Lower leg skin (tissue), 4 donors: ENCODE measurements at regions not wholly inside any gene's neighbourhood (a gene's known extent, or its start where the extent isn't known, plus 50 kb on each side); places are given as distances from the start of the nearest gene placed in this dataset.

Source experiments
- DNase-seq, 2 donors: peaks; one replicate each; pipeline ENCODE4 v3.0.0-alpha.2; 2019; ENCODE audit warnings: low spot score in 2 of 2
- H3K4me3 ChIP-seq: fragments of 200-600 bp; sonication (generic); 2 replicates; pipeline ENCODE4 v1.5.1; 2017; ENCODE audit warnings: mild to moderate bottlenecking, low read depth; ENCODE audit not compliant: poor library complexity, severe bottlenecking
- CTCF ChIP-seq, 3 donors: fragments of 450-650 bp; IDR thresholded peaks; one replicate each; pipeline ENCODE4 v1.5.1; 2016; ENCODE audit warnings: antibody characterized with exemption in 3 of 3, mild to moderate bottlenecking in 3 of 3, moderate library complexity in 2 of 3
- POLR2A ChIP-seq, 2 donors: fragments of 450-650 bp; IDR thresholded peaks; one replicate each; pipeline ENCODE4 v1.6.1; 2016 to 2017; ENCODE audit warnings: antibody characterized with exemption in 2 of 2, mild to moderate bottlenecking in 1 of 2, moderate library complexity in 1 of 2
- WGBS, 2 donors: methylation state at CpG; one replicate each; pipeline ENCODE4 v1.1.5; 2018; 5-methylcytosine and 5-hydroxymethylcytosine counted together
- intact Hi-C: fragments of 100-400 bp; cut with DNase I; formaldehyde crosslinking; loops from one replicate; pipeline ENCODE4 v1.15.0; 2023; ENCODE audit warnings: low total_unique reads

DNA sequence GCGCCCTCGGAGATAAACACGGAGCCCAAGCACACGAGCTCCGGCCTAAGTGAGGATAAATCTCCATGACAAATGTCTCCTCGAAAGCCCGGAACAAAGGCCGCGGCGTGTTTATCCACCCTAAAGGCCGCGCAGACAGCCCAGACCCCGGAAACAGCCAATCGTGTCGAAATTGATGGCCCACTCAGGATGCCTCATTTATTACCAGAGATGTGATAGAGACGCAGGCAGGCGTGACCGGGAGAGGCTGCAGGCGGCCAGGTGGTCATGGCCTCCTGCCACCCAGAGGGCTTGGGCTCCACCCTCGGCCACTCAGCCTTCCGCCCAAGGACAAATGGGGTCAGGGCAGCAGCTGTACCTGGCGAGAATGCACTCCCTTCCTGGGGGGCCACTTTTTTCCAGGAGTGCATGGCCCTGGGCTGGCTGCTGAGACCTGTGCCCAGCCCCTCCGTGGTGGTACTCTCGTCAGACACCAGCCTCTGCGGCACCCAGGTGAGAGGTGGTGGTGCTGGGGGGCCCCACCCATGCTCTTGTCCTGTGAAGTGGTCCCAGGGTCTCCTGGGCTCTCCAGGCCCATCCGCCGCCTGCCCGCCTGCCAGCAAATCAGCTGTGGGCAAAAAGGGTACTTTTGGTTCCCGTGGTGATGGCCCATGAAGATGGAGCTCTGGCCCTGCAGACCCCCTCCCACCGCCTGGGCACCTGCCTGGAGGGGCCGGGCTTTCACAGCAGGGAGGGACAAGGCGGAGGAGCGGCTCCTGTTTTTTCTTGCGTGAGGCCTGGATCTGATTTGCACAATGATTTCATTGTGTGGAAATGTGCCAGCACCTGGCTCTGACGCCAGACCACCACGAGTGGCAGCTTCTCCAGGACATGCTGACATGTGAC, 211.5 kb upstream of the C14orf180 start:
- no peak for TF ChIP-seq POLR2A (IDR thresholded peaks at IDR 0.05)
- H3K4me3 ChIP-seq, result no peak overlapping the region
- 60 to 67% methylated on average over 30 to 35 of the region's 36 CpGs for WGBS, 2 donors
- intact Hi-C loops, result no loop called here
- DNase-seq, result no peak

GRCh38 chr14:104368751-104369100, 210.8 kb upstream of the C14orf180 start:
- no peak for TF ChIP-seq CTCF (IDR thresholded peaks at IDR 0.05)
- TF ChIP-seq POLR2A (IDR thresholded peaks at IDR 0.05), result no peak
- DNase-seq, result no peak
- intact Hi-C loops, result no loop called here
- H3K4me3 ChIP-seq, result no peak overlapping the region
- 40 to 83% methylated on average over 1 to 6 of the region's 9 CpGs for WGBS, 2 donors

DNA sequence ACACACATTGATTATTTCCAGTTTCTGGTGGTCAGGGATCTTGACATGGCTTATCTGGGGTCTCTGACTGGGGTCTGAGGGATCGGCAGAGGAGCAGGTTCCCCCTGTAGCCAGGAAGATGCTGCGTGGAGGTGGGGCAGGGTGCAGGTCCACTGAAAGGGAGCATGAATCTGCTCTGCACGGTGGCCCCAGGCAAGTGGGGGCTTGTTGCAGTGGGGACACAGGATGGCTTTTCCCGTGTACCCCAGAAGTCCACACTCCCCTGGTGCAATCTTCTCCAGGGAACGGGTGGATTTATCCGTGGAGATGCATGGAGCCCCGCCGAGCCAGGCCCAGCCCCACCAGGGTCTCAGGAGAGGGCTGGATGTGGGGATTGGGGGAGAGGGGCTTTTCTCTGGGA, 210.4 kb upstream of the C14orf180 start:
- 62 to 71% methylated on average over 7 to 8 of the region's 8 CpGs for WGBS, 2 donors
- DNase-seq, result no peak
- no peak overlapping the region for H3K4me3 ChIP-seq
- intact Hi-C loops, result no loop called here
- TF ChIP-seq CTCF (IDR thresholded peaks at IDR 0.05), result no peak
- no peak for TF ChIP-seq POLR2A (IDR thresholded peaks at IDR 0.05)

DNA sequence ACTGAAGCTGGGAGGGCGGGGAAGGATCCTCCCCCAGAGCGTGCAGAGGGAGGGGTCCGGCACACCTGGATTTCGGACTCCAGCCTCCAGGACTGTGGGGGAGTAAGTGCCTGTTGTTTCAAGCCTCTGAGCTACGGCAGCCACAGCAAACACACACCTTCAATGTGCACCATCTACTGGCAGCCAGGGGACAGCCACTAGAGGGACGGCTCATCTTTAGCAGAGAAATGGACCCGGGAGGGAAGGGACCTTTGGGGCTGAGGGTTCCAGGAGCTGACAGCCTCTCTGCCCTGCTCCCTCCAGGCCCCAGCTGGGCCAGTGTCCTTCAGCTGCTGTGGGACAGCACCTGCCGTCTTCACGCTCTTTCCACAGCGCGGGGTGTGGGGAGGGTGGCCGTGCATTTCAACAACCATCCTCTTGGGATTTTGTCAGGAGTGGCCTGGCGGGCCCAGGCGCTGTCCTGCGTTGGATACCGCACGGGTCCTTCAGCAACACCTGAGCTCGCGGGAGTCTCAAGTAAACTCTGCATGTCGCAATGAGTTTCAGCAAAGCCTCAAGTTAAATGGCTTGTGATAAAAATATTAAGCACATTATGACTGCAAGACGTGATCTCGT, 209.2 kb upstream of the C14orf180 start:
- 55 to 60% methylated on average over 21 to 22 of the region's 22 CpGs for WGBS, 2 donors
- intact Hi-C loops, result no loop called here
- DNase-seq, result no peak

GRCh38 chr14:104371031-104371430, 208.5 kb upstream of the C14orf180 start:
- intact Hi-C loops, result no loop called here
- H3K4me3 ChIP-seq, result no peak overlapping the region
- TF ChIP-seq CTCF (IDR thresholded peaks at IDR 0.05) (no peak), POLR2A (IDR thresholded peaks at IDR 0.05) (no peak)
- WGBS, 2 donors, result 82 to 85% methylated on average over 15 of the region's 15 CpGs
- DNase-seq, result no peak

More for the DNA sequence above, 209.2 kb upstream of the C14orf180 start:
- H3K4me3 ChIP-seq, result no peak overlapping the region
- TF ChIP-seq POLR2A (IDR thresholded peaks at IDR 0.05) (no peak), CTCF (IDR thresholded peaks at IDR 0.05) (no peak)

DNA sequence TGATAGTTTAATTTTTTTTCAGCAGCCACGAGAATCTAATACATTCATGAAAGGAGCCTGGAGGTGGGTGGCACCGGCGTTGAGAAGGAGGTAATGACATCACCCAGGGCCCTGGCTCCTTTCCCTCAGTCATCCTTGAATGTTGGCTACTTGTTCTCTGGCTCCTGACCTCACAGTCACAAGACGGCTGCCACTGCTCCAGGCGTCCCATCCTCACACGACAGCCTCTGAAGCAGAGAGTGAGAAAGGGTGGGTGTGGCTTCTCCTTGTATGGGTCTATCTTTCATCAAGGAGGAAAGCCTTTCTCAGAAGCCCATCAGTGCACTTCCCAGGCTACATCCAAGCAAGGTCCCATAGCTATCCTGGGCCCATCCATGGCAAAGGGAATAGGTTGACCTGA, 207.6 kb upstream of the C14orf180 start:
- DNase-seq, result no peak
- TF ChIP-seq POLR2A (IDR thresholded peaks at IDR 0.05) (no peak), CTCF (IDR thresholded peaks at IDR 0.05) (no peak)
- intact Hi-C loops, result no loop called here
- 85 to 87% methylated on average over 6 of the region's 6 CpGs for WGBS, 2 donors
- H3K4me3 ChIP-seq, result no peak overlapping the region
